ENCODE measurements at regions not wholly inside any gene's neighbourhood (a gene's known extent, or its start where the extent isn't known, plus 50 kb on each side); places are given as distances from the start of the nearest gene placed in this dataset.

- no peak for FAIRE-seq
Observed at GRCh38 chr12:40559865-40560264, 132.4 kb upstream of the CNTN1 start.

- no peak for FAIRE-seq
Observed at GRCh38 chr12:40560848-40561247, 131.4 kb upstream of the CNTN1 start.

GRCh38 chr12:40561395-40561966, 130.8 kb upstream of the CNTN1 start:
- no peak for FAIRE-seq

GRCh38 chr12:40565029-40565633, 127.1 kb upstream of the CNTN1 start:
- FAIRE-seq, result no peak

GRCh38 chr12:40566271-40566670, 126.0 kb upstream of the CNTN1 start:
- no peak for FAIRE-seq

- peak; percentile 18 for FAIRE-seq
Observed at GRCh38 chr12:40569626-40570179, 122.5 kb upstream of the CNTN1 start.

GRCh38 chr12:40573024-40573423, 119.2 kb upstream of the CNTN1 start:
- FAIRE-seq, result no peak

- FAIRE-seq, result no peak
Observed at GRCh38 chr12:40575987-40576386, 116.3 kb upstream of the CNTN1 start.

GRCh38 chr12:40577834-40578233, 114.4 kb upstream of the CNTN1 start:
- no peak for FAIRE-seq

- FAIRE-seq, result no peak
Observed at GRCh38 chr12:40579687-40580086, 112.6 kb upstream of the CNTN1 start.

GRCh38 chr12:40580346-40580745, 111.9 kb upstream of the CNTN1 start:
- FAIRE-seq, result no peak

- no peak for FAIRE-seq
Observed at GRCh38 chr12:40581889-40582288, 110.3 kb upstream of the CNTN1 start.

GRCh38 chr12:40583743-40584142, 108.5 kb upstream of the CNTN1 start:
- FAIRE-seq, result no peak

GRCh38 chr12:40584763-40585162, 107.5 kb upstream of the CNTN1 start:
- no peak for FAIRE-seq

GRCh38 chr12:40586823-40587222, 105.4 kb upstream of the CNTN1 start:
- FAIRE-seq, result no peak

GRCh38 chr12:40587421-40587820, 104.8 kb upstream of the CNTN1 start:
- FAIRE-seq, result no peak

GRCh38 chr12:40587970-40588369, 104.3 kb upstream of the CNTN1 start:
- no peak for FAIRE-seq

- FAIRE-seq, result no peak
Observed at GRCh38 chr12:40597133-40597532, 95.1 kb upstream of the CNTN1 start.

GRCh38 chr12:40598073-40598472, 94.2 kb upstream of the CNTN1 start:
- FAIRE-seq, result no peak

- FAIRE-seq, result no peak
Observed at GRCh38 chr12:40602562-40602961, 89.7 kb upstream of the CNTN1 start.

- no peak for FAIRE-seq
Observed at GRCh38 chr12:40614923-40615322, 77.3 kb upstream of the CNTN1 start.

- FAIRE-seq, result no peak
Observed at GRCh38 chr12:40615590-40615989, 76.6 kb upstream of the CNTN1 start.

GRCh38 chr12:40616383-40616915, 75.8 kb upstream of the CNTN1 start:
- FAIRE-seq, result no peak

- no peak for FAIRE-seq
Observed at GRCh38 chr12:40618636-40619035, 73.6 kb upstream of the CNTN1 start.
